K562 (cell line): ENCODE measurements at regions not wholly inside any gene's neighbourhood (a gene's known extent, or its start where the extent isn't known, plus 50 kb on each side); places are given as distances from the start of the nearest gene placed in this dataset.

Experiments used
- AFF4 ChIP-seq: sonication (generic); formaldehyde crosslinking; IDR thresholded peaks from 2 replicates; pipeline ENCODE4 v1.8.0; 2023; ENCODE audit warnings: mild to moderate bottlenecking, missing genetic modification reagents
- BRCA1 ChIP-seq, 2 experiments: fragments of 450-650 bp in 1 of 2; sonication (generic) in 1 of 2; formaldehyde crosslinking in 1 of 2; IDR thresholded peaks; 2 replicates each; pipeline versions ENCODE4 v1.5.0 to v1.6.1; 2017 to 2020; ENCODE audit warnings: mild to moderate bottlenecking in 1 of 2, missing genetic modification reagents in 1 of 2
- CREB5 ChIP-seq: fragments of 250-450 bp; sonication (Bioruptor Pico); IDR thresholded peaks from 2 replicates; pipeline ENCODE4 v1.5.0; 2020; ENCODE audit warnings: mild to moderate bottlenecking
- EZH2 ChIP-seq: IDR thresholded peaks from 2 replicates; pipeline ENCODE4 v1.6.1; 2012; ENCODE audit warnings: low read depth, mild to moderate bottlenecking, inconsistent platforms, low read length, borderline replicate concordance
- RAD21 ChIP-seq, 2 experiments: fragments of 250-450 bp in 1 of 2; fragments of 450-650 bp in 1 of 2; sonication (Bioruptor Pico) in 1 of 2; formaldehyde crosslinking in 1 of 2; IDR thresholded peaks in 1 of 2; conservative IDR thresholded peaks in 1 of 2; 2 replicates each; pipeline versions ENCODE4 v1.4.0 to v1.8.0; 2020 to 2022; ENCODE audit warnings: mild to moderate bottlenecking in 2 of 2, moderate library complexity in 1 of 2
- RBM22 ChIP-seq: fragments of 200-400 bp; formaldehyde crosslinking; IDR thresholded peaks from 2 replicates; pipeline ENCODE4 v1.6.1; 2018; ENCODE audit warnings: low read length, low read depth; ENCODE audit not compliant: poor library complexity, severe bottlenecking

GRCh38 chr1:213783893-213784292, 203.9 kb upstream of the PROX1 start:
- TF ChIP-seq RAD21 (CRISPR knock-in tag; conservative IDR thresholded peaks at IDR 0.05 in 1 of 2, IDR thresholded peaks at IDR 0.05 in 1 of 2), result no peak
- no peak for TF ChIP-seq EZH2
- no peak for TF ChIP-seq RBM22
- no peak for TF ChIP-seq CREB5 (CRISPR knock-in tag)
- TF ChIP-seq AFF4 (CRISPR knock-in tag), result no peak
- TF ChIP-seq BRCA1 (IDR thresholded peaks at IDR 0.05), result no peak
- TF ChIP-seq BRCA1 (CRISPR knock-in tag; IDR thresholded peaks at IDR 0.05), result no peak
